Epidermal melanocyte (primary cell): ENCODE measurements at regions not wholly inside any gene's neighbourhood (a gene's known extent, or its start where the extent isn't known, plus 50 kb on each side); places are given as distances from the start of the nearest gene placed in this dataset.
"Not testable (repeated sequence)": the region's sequence is repeated elsewhere in the genome, so short reads cannot be mapped to it uniquely, and the experiment has no call there.

ENCODE experiments used
- DNase-seq: peaks from one replicate; pipeline ENCODE4 v3.0.0; 2011; ENCODE audit warnings: low spot score; ENCODE audit not compliant: insufficient read length

- no peak for DNase-seq
Observed at GRCh38 chr3:28575746-28576613, 227.4 kb upstream of the AZI2 start.

GRCh38 chr3:28576614-28577200 is 228.1 kb upstream of the AZI2 start:
- no peak for DNase-seq

GRCh38 chr3:28577941-28578500 is 229.4 kb upstream of the AZI2 start:
- no peak for DNase-seq

GRCh38 chr3:28586325-28586724 is 237.7 kb upstream of the AZI2 start:
- no peak for DNase-seq

- DNase-seq, result no peak
Observed at GRCh38 chr3:28587723-28588122, 239.1 kb upstream of the AZI2 start.

GRCh38 chr3:28590216-28590615 is 241.6 kb upstream of the AZI2 start:
- DNase-seq, result no peak

- DNase-seq, result no peak
Observed at GRCh38 chr3:28590860-28591259, 242.2 kb upstream of the AZI2 start.

- DNase-seq, result no peak
Observed at GRCh38 chr3:28595372-28595771, 246.7 kb upstream of the AZI2 start.

- no peak for DNase-seq
Observed at GRCh38 chr3:28597452-28597851, 248.8 kb upstream of the AZI2 start.

GRCh38 chr3:28598165-28598564 is 249.5 kb upstream of the AZI2 start:
- DNase-seq, result no peak

- DNase-seq, result no peak
Observed at GRCh38 chr3:28601291-28601690, 252.7 kb upstream of the AZI2 start.

- no peak for DNase-seq
Observed at GRCh38 chr3:28606283-28606682, 257.7 kb upstream of the AZI2 start.

GRCh38 chr3:28612232-28612631 is 263.6 kb upstream of the AZI2 start:
- no peak for DNase-seq

GRCh38 chr3:28613511-28614106 is 265.0 kb upstream of the AZI2 start:
- no peak for DNase-seq

- no peak for DNase-seq
Observed at GRCh38 chr3:28615071-28615470, 266.4 kb upstream of the AZI2 start.

- DNase-seq, result no peak
Observed at GRCh38 chr3:28615971-28616370, 267.3 kb upstream of the AZI2 start.

- DNase-seq, result no peak
Observed at GRCh38 chr3:28617821-28618220, 269.2 kb upstream of the AZI2 start.

GRCh38 chr3:28623106-28623505 is 274.5 kb upstream of the AZI2 start:
- no peak for DNase-seq

- DNase-seq, result no peak
Observed at GRCh38 chr3:28624084-28624483, 275.5 kb upstream of the AZI2 start.

GRCh38 chr3:28627843-28628242 is 279.2 kb upstream of the AZI2 start:
- not testable (repeated sequence) for DNase-seq

- DNase-seq, result no peak
Observed at GRCh38 chr3:28634019-28634418, 285.4 kb upstream of the AZI2 start.

GRCh38 chr3:28637742-28638141 is 289.1 kb upstream of the AZI2 start:
- DNase-seq, result no peak
